Esophagus muscularis mucosa (tissue), 4 donors: ENCODE measurements at regions not wholly inside any gene's neighbourhood (a gene's known extent, or its start where the extent isn't known, plus 50 kb on each side); places are given as distances from the start of the nearest gene placed in this dataset.

Experiments used
- DNase-seq: peaks from one replicate; pipeline ENCODE4 v3.0.0-alpha.2; 2017; ENCODE audit errors: extremely low spot score
- H3K27ac ChIP-seq, 4 donors: fragments of 200-600 bp; sonication (generic); replicated peaks in 1 of 4; 1 replicate in 3 of 4; 2 replicates in 1 of 4; pipeline ENCODE4 v1.5.1; 2016 to 2019; ENCODE audit warnings: mild to moderate bottlenecking in 1 of 4
- H3K27me3 ChIP-seq, 4 donors: fragments of 200-600 bp; sonication (generic); one replicate each; pipeline versions ENCODE4 v1.5.1 to v1.6.0; 2016 to 2019
- H3K36me3 ChIP-seq, 4 donors: fragments of 200-600 bp; sonication (generic); one replicate each; pipeline ENCODE4 v1.5.1; 2016 to 2019
- H3K4me1 ChIP-seq, 4 donors: fragments of 200-600 bp; sonication (generic); one replicate each; pipeline ENCODE4 v1.5.1; 2016 to 2019
- H3K4me3 ChIP-seq, 4 donors: fragments of 200-600 bp; sonication (generic); 1 replicate in 2 of 4; 2 replicates in 2 of 4; pipeline ENCODE4 v1.5.1; 2016 to 2019; ENCODE audit warnings: mild to moderate bottlenecking in 4 of 4, moderate library complexity in 1 of 4
- H3K9me3 ChIP-seq, 4 donors: fragments of 200-600 bp; sonication (generic); 1 replicate in 3 of 4; 2 replicates in 1 of 4; pipeline ENCODE4 v1.5.1; 2016 to 2019
- CTCF ChIP-seq, 3 experiments: fragments of 200-600 bp in 2 of 3; fragments of 450-650 bp in 1 of 3; sonication (generic) in 2 of 3; IDR thresholded peaks; one replicate each; pipeline ENCODE4 v1.5.1; 2017 to 2019; ENCODE audit warnings: antibody characterized with exemption in 3 of 3, mild to moderate bottlenecking in 2 of 3, moderate library complexity in 1 of 3
- EP300 ChIP-seq: sonication (generic); formaldehyde crosslinking; IDR thresholded peaks from one replicate; pipeline ENCODE4 v1.6.1; 2017; ENCODE audit warnings: antibody characterized with exemption
- POLR2A ChIP-seq: fragments of 450-650 bp; IDR thresholded peaks from one replicate; pipeline ENCODE4 v1.6.1; 2017; ENCODE audit warnings: antibody characterized with exemption, moderate library complexity, mild to moderate bottlenecking, low read depth
- POLR2AphosphoS5 ChIP-seq, 2 donors: sonication (generic); formaldehyde crosslinking; IDR thresholded peaks; one replicate each; pipeline ENCODE4 v1.6.1; 2017; ENCODE audit warnings: antibody characterized with exemption in 2 of 2
- WGBS: methylation state at CpG from one replicate; pipeline ENCODE4 v1.1.5; 2018; 5-methylcytosine and 5-hydroxymethylcytosine counted together
- intact Hi-C: fragments of 100-400 bp; cut with DNase I; formaldehyde crosslinking; loops from one replicate; pipeline ENCODE4 v1.15.1; 2023

GRCh38 chr12:28872654-28873268, 276.3 kb upstream of the FAR2 start:
- Histone ChIP-seq H3K27me3 (no peaks in the 10 kb centered on the region), H3K4me1 (peaks cover 0 to 8% (median 0%) of the 10 kb centered on the region in 4 donors), H3K36me3 (no peaks in the 10 kb centered on the region), H3K4me3 (no peak overlapping the region), H3K9me3 (no peaks in the 10 kb centered on the region), H3K27ac (no peak overlapping the region)
- TF ChIP-seq CTCF (IDR thresholded peaks at IDR 0.05) (peak; percentile 49 to 62 (median 52)), POLR2A (no peak)
- intact Hi-C loops, result loop anchor here (10.0 kb wide), 1 partner anchor 898 kb away; the partner anchor contains the start of gene PTHLH
- no peak for DNase-seq
- 63% methylated on average over 7 of the region's 7 CpGs for WGBS

GRCh38 chr12:28874758-28875157, 274.3 kb upstream of the FAR2 start:
- no peaks in the 10 kb centered on the region for H3K27me3 ChIP-seq
- WGBS, result 78% methylated on average over 3 of the region's 3 CpGs
- H3K9me3 ChIP-seq, result no peaks in the 10 kb centered on the region
- H3K27ac ChIP-seq, result no peak overlapping the region
- intact Hi-C loops, result loop anchor here (10.0 kb wide), 1 partner anchor 900 kb away; the partner anchor contains the start of gene PTHLH
- H3K4me1 ChIP-seq, result peaks cover 0 to 1% (median 0%) of the 10 kb centered on the region in 4 donors
- no peak for TF ChIP-seq EP300
- TF ChIP-seq CTCF (IDR thresholded peaks at IDR 0.05), result no peak
- TF ChIP-seq POLR2A, result no peak
- TF ChIP-seq POLR2AphosphoS5 (IDR thresholded peaks at IDR 0.05), result no peak
- no peaks in the 10 kb centered on the region for H3K36me3 ChIP-seq
- no peak overlapping the region for H3K4me3 ChIP-seq
- DNase-seq, result no peak

- WGBS, result 46% methylated on average over 4 of the region's 4 CpGs
- Histone ChIP-seq H3K9me3 (no peaks in the 10 kb centered on the region), H3K36me3 (no peaks in the 10 kb centered on the region), H3K27ac (no peak overlapping the region), H3K4me1 (no peaks in the 10 kb centered on the region), H3K27me3 (no peaks in the 10 kb centered on the region), H3K4me3 (no peak overlapping the region)
- DNase-seq, result no peak
- intact Hi-C loops, result loop anchor here (10.0 kb wide), 1 partner anchor 901 kb away; the partner anchor contains the start of gene PTHLH
- TF ChIP-seq POLR2A (no peak), EP300 (no peak), POLR2AphosphoS5 (IDR thresholded peaks at IDR 0.05) (no peak), CTCF (IDR thresholded peaks at IDR 0.05) (no peak)
Observed at GRCh38 chr12:28876196-28876798, 272.8 kb upstream of the FAR2 start.

- WGBS, result 91% methylated on average over 1 of the region's 1 CpG
- Histone ChIP-seq H3K36me3 (no peaks in the 10 kb centered on the region), H3K4me3 (no peak overlapping the region), H3K27ac (no peak overlapping the region), H3K4me1 (no peaks in the 10 kb centered on the region), H3K27me3 (no peaks in the 10 kb centered on the region), H3K9me3 (no peaks in the 10 kb centered on the region)
- intact Hi-C loops, result loop anchor here (10.0 kb wide), 1 partner anchor 903 kb away; the partner anchor contains the start of gene PTHLH
- no peak for DNase-seq
- TF ChIP-seq CTCF (IDR thresholded peaks at IDR 0.05) (no peak), EP300 (no peak), POLR2AphosphoS5 (IDR thresholded peaks at IDR 0.05) (no peak), POLR2A (no peak)
Observed at GRCh38 chr12:28877854-28878253, 271.2 kb upstream of the FAR2 start.

GRCh38 chr12:28878629-28879028, 270.4 kb upstream of the FAR2 start:
- no peaks in the 10 kb centered on the region for H3K4me1 ChIP-seq
- no peaks in the 10 kb centered on the region for H3K9me3 ChIP-seq
- H3K4me3 ChIP-seq, result no peak overlapping the region
- H3K27me3 ChIP-seq, result no peaks in the 10 kb centered on the region
- DNase-seq, result no peak
- no peak overlapping the region for H3K27ac ChIP-seq
- intact Hi-C loops, result loop anchor here (10.0 kb wide), 1 partner anchor 904 kb away; the partner anchor contains the start of gene PTHLH
- TF ChIP-seq POLR2AphosphoS5 (IDR thresholded peaks at IDR 0.05), result no peak
- TF ChIP-seq CTCF (IDR thresholded peaks at IDR 0.05), result no peak
- no peak for TF ChIP-seq EP300
- no peak for TF ChIP-seq POLR2A
- H3K36me3 ChIP-seq, result no peaks in the 10 kb centered on the region
- WGBS, result 83% methylated on average over 2 of the region's 2 CpGs
